GOT3 (cell line): ENCODE measurements at regions not wholly inside any gene's neighbourhood (a gene's known extent, or its start where the extent isn't known, plus 50 kb on each side); places are given as distances from the start of the nearest gene placed in this dataset.

Experiments
- DNase-seq: peaks from one replicate; lab custom pipeline; 2025; ENCODE audit warnings: mixed read lengths; lab: John Stamatoyannopoulos, UW

GRCh38 chr1:56355422-56355821, 223.9 kb downstream of the PLPP3 start:
- no peak for DNase-seq

- no peak for DNase-seq
Observed at GRCh38 chr1:56345831-56346230, 233.5 kb downstream of the PLPP3 start.

GRCh38 chr1:56340977-56341376, 238.4 kb downstream of the PLPP3 start:
- DNase-seq = no peak

- no peak for DNase-seq
Observed at GRCh38 chr1:56339786-56340465, 239.4 kb downstream of the PLPP3 start.

- no peak for DNase-seq
Observed at GRCh38 chr1:56339093-56339492, 240.3 kb downstream of the PLPP3 start.

GRCh38 chr1:56336982-56337381, 242.4 kb downstream of the PLPP3 start:
- no peak for DNase-seq

GRCh38 chr1:56335394-56335793, 244.0 kb downstream of the PLPP3 start:
- no peak for DNase-seq

- no peak for DNase-seq
Observed at GRCh38 chr1:56334047-56334446, 245.3 kb downstream of the PLPP3 start.

- DNase-seq = no peak
Observed at GRCh38 chr1:56333461-56333860, 245.9 kb downstream of the PLPP3 start.

GRCh38 chr1:56331892-56332567, 247.3 kb downstream of the PLPP3 start:
- DNase-seq = no peak

- no peak for DNase-seq
Observed at GRCh38 chr1:56331207-56331891, 248.0 kb downstream of the PLPP3 start.

GRCh38 chr1:56330391-56331026, 248.9 kb downstream of the PLPP3 start:
- no peak for DNase-seq

GRCh38 chr1:56329970-56330369, 249.4 kb downstream of the PLPP3 start:
- no peak for DNase-seq

GRCh38 chr1:56327195-56327594, 252.2 kb downstream of the PLPP3 start:
- no peak for DNase-seq

- no peak for DNase-seq
Observed at GRCh38 chr1:56326056-56326455, 253.3 kb downstream of the PLPP3 start.

GRCh38 chr1:56324504-56324903, 254.9 kb downstream of the PLPP3 start:
- no peak for DNase-seq

GRCh38 chr1:56322211-56322610, 257.2 kb downstream of the PLPP3 start:
- no peak for DNase-seq

- DNase-seq = no peak
Observed at GRCh38 chr1:56321150-56321490, 258.2 kb downstream of the PLPP3 start.

GRCh38 chr1:56320464-56321149, 258.8 kb downstream of the PLPP3 start:
- no peak for DNase-seq

- DNase-seq = no peak
Observed at GRCh38 chr1:56317722-56318121, 261.6 kb downstream of the PLPP3 start.

GRCh38 chr1:56315293-56315942, 263.9 kb downstream of the PLPP3 start:
- no peak for DNase-seq

GRCh38 chr1:56313560-56313959, 265.8 kb downstream of the PLPP3 start:
- DNase-seq = no peak
